NB4 (cell line): ENCODE measurements at regions not wholly inside any gene's neighbourhood (a gene's known extent, or its start where the extent isn't known, plus 50 kb on each side); places are given as distances from the start of the nearest gene placed in this dataset.

Experiments used
- CTCF ChIP-seq: IDR thresholded peaks from one replicate; pipeline ENCODE4 v1.5.1; 2012; ENCODE audit warnings: low read depth, low read length
- MAX ChIP-seq: IDR thresholded peaks from 2 replicates; pipeline ENCODE4 v1.6.1; 2011; ENCODE audit warnings: low read depth, low read length
- MYC ChIP-seq: IDR thresholded peaks from 2 replicates; pipeline ENCODE4 v1.6.1; 2011; ENCODE audit warnings: low read depth, low read length
- POLR2A ChIP-seq: IDR thresholded peaks from 2 replicates; pipeline ENCODE4 v1.6.1; 2011; ENCODE audit warnings: mild to moderate bottlenecking; ENCODE audit not compliant: insufficient read length; ENCODE audit errors: extremely low read depth

- TF ChIP-seq CTCF (no peak), POLR2A (no peak), MYC (no peak), MAX (no peak)
These were observed 205.0 kb downstream of the ZIC1 start for GRCh38 chr3:147614210-147614609.
